Neuronal stem cell (in vitro differentiated cells): ENCODE measurements at regions not wholly inside any gene's neighbourhood (a gene's known extent, or its start where the extent isn't known, plus 50 kb on each side); places are given as distances from the start of the nearest gene placed in this dataset.
"Not testable (repeated sequence)": the region's sequence is repeated elsewhere in the genome, so short reads cannot be mapped to it uniquely, and the experiment has no call there.

Experiments used
- DNase-seq: peaks from one replicate; pipeline ENCODE4 v3.0.0-alpha.2; 2013; ENCODE audit warnings: low spot score
- H2AFZ ChIP-seq: one replicate; pipeline ENCODE4 v1.6.1; 2013; ENCODE audit warnings: mild to moderate bottlenecking, low read length, inconsistent platforms
- H2AK5ac ChIP-seq: 2 replicates; pipeline ENCODE4 v1.6.1; 2013; ENCODE audit warnings: low read depth, mild to moderate bottlenecking, inconsistent platforms, low read length, moderate library complexity, mixed read lengths
- H2BK120ac ChIP-seq: 2 replicates; pipeline ENCODE4 v1.6.1; 2013; ENCODE audit warnings: low read depth, mild to moderate bottlenecking, inconsistent platforms, low read length, moderate library complexity, mixed read lengths
- H2BK12ac ChIP-seq: one replicate; pipeline ENCODE4 v1.6.1; 2013; ENCODE audit warnings: low read length, inconsistent platforms
- H2BK15ac ChIP-seq: 2 replicates; pipeline ENCODE4 v1.6.1; 2013; ENCODE audit warnings: mild to moderate bottlenecking, low read length, inconsistent platforms, mixed read lengths
- H2BK5ac ChIP-seq: one replicate; pipeline ENCODE4 v1.6.1; 2013; ENCODE audit warnings: inconsistent platforms, mild to moderate bottlenecking, low read length, moderate library complexity
- H3K14ac ChIP-seq: one replicate; pipeline ENCODE4 v1.6.1; 2013; ENCODE audit warnings: low read length, inconsistent platforms
- H3K18ac ChIP-seq: 2 replicates; pipeline ENCODE4 v1.6.1; 2013; ENCODE audit warnings: low read length, inconsistent platforms
- H3K23ac ChIP-seq: 2 replicates; pipeline ENCODE4 v1.6.1; 2013; ENCODE audit warnings: low read depth, mild to moderate bottlenecking, mixed read lengths, low read length, inconsistent platforms; ENCODE audit not compliant: poor library complexity
- H3K27ac ChIP-seq: replicated peaks from 3 replicates; pipeline ENCODE4 v1.5.1; 2013; ENCODE audit warnings: low read length, inconsistent platforms
- H3K27me3 ChIP-seq, 3 experiments: 2 replicates each; pipeline ENCODE4 v1.6.1; 2013; ENCODE audit warnings: low read length in 3 of 3, mild to moderate bottlenecking in 2 of 3, inconsistent platforms in 1 of 3, low read depth in 1 of 3, mixed read lengths in 1 of 3, moderate library complexity in 1 of 3; ENCODE audit not compliant: control insufficient read depth in 3 of 3, insufficient read depth in 3 of 3
- H3K36me3 ChIP-seq, 2 donors: replicated peaks in 1 of 2; 2 replicates each; pipeline ENCODE4 v1.6.1; 2013; ENCODE audit warnings: low read length in 2 of 2; ENCODE audit not compliant: control insufficient read depth in 2 of 2, insufficient read depth in 2 of 2
- H3K4ac ChIP-seq: 2 replicates; pipeline ENCODE4 v1.6.1; 2013; ENCODE audit warnings: inconsistent platforms, mild to moderate bottlenecking, low read length, moderate library complexity
- H3K4me1 ChIP-seq, 2 donors: 1 replicate in 1 of 2; 2 replicates in 1 of 2; pipeline ENCODE4 v1.6.1; 2013; ENCODE audit warnings: low read length in 2 of 2, low read depth in 1 of 2; ENCODE audit not compliant: control insufficient read depth in 2 of 2, insufficient read depth in 1 of 2
- H3K4me2 ChIP-seq: one replicate; pipeline ENCODE4 v1.6.1; 2013; ENCODE audit warnings: mild to moderate bottlenecking, low read length, inconsistent platforms; ENCODE audit not compliant: insufficient read depth, poor library complexity, severe bottlenecking
- H3K4me3 ChIP-seq, 2 donors: 2 replicates each; pipeline ENCODE4 v1.5.1; 2013; ENCODE audit warnings: low read length in 2 of 2, mild to moderate bottlenecking in 2 of 2, inconsistent platforms in 1 of 2, moderate library complexity in 1 of 2
- H3K79me1 ChIP-seq: one replicate; pipeline ENCODE4 v1.6.1; 2013; ENCODE audit warnings: low read depth, mild to moderate bottlenecking, inconsistent platforms, low read length, moderate library complexity
- H3K9ac ChIP-seq: one replicate; pipeline ENCODE4 v1.6.1; 2013; ENCODE audit warnings: mild to moderate bottlenecking, low read depth, low read length, inconsistent platforms; ENCODE audit not compliant: poor library complexity
- H3K9me3 ChIP-seq, 2 donors: replicated peaks in 1 of 2; 2 replicates each; pipeline versions ENCODE3 to v1.6.1; 2013; ENCODE audit warnings: low read length in 2 of 2, mild to moderate bottlenecking in 2 of 2, inconsistent platforms in 1 of 2, low read depth in 1 of 2, mixed read lengths in 1 of 2, moderate library complexity in 1 of 2; ENCODE audit not compliant: control insufficient read depth in 2 of 2, insufficient read depth in 1 of 2
- H4K8ac ChIP-seq: one replicate; pipeline ENCODE4 v1.6.1; 2013; ENCODE audit warnings: low read depth, mild to moderate bottlenecking, inconsistent platforms, low read length, moderate library complexity
- H4K91ac ChIP-seq: one replicate; pipeline ENCODE4 v1.6.1; 2013; ENCODE audit warnings: low read length, low read depth, mild to moderate bottlenecking, inconsistent platforms; ENCODE audit not compliant: poor library complexity
- WGBS, 2 donors: extraction: QIAGEN DNeasy Blood & Tissue Kit; methylation state at CpG; one replicate each; pipeline ENCODE4 v1.1.7; 2013; ENCODE audit warnings: missing lambda C conversion rate in 2 of 2, mixed read lengths in 1 of 2; ENCODE audit not compliant: insufficient read length in 2 of 2, insufficient replicate concordance in 1 of 2; ENCODE audit errors: extremely low coverage in 2 of 2; 5-methylcytosine and 5-hydroxymethylcytosine counted together

- no peaks in the 10 kb centered on the region for H3K4me1 ChIP-seq
- no peak overlapping the region for H3K4me2 ChIP-seq
- no peak overlapping the region for H4K8ac ChIP-seq
- no peak overlapping the region for H2BK120ac ChIP-seq
- no peak overlapping the region for H2BK5ac ChIP-seq
- no peak for DNase-seq
- no peak overlapping the region for H3K9ac ChIP-seq
- H3K14ac ChIP-seq, result no peak overlapping the region
- no peak overlapping the region for H2AK5ac ChIP-seq
- no peak overlapping the region for H3K4ac ChIP-seq
- no peak overlapping the region for H3K18ac ChIP-seq
- no peaks in the 10 kb centered on the region for H3K9me3 ChIP-seq
- no peak overlapping the region for H4K91ac ChIP-seq
- no peaks in the 10 kb centered on the region for H3K27me3 ChIP-seq
- H2BK12ac ChIP-seq, result no peak overlapping the region
- H3K36me3 ChIP-seq, result no peaks in the 10 kb centered on the region
- H3K79me1 ChIP-seq, result no peaks in the 10 kb centered on the region
- H3K23ac ChIP-seq, result no peak overlapping the region
- no peak overlapping the region for H2BK15ac ChIP-seq
- no peak overlapping the region for H3K27ac ChIP-seq
- H2AFZ ChIP-seq, result no peak overlapping the region
- no peak overlapping the region for H3K4me3 ChIP-seq
These were observed 80.0 kb downstream of the SHOX2 start for GRCh38 chr3:158026236-158026635.

GRCh38 chr3:158019897-158020296 lies 86.3 kb downstream of the SHOX2 start:
- not testable (repeated sequence) for DNase-seq, H2BK15ac ChIP-seq, H3K4me3 ChIP-seq, H2BK5ac ChIP-seq, H4K8ac ChIP-seq, H3K18ac ChIP-seq, H3K79me1 ChIP-seq, H2AK5ac ChIP-seq, H3K27me3 ChIP-seq, H3K14ac ChIP-seq, H3K36me3 ChIP-seq, H3K4me1 ChIP-seq, H3K4me2 ChIP-seq, H3K9me3 ChIP-seq, H3K9ac ChIP-seq, H2BK120ac ChIP-seq, H3K27ac ChIP-seq, H2BK12ac ChIP-seq, H3K23ac ChIP-seq, H3K4ac ChIP-seq, H4K91ac ChIP-seq, H2AFZ ChIP-seq
- no CpG with 5 or more reads among the region's 18 CpGs for WGBS, 2 donors

GRCh38 chr3:158018462-158018861 lies 87.8 kb downstream of the SHOX2 start:
- Histone ChIP-seq H3K23ac (no peak overlapping the region), H4K91ac (no peak overlapping the region), H3K9ac (no peak overlapping the region), H2BK12ac (no peak overlapping the region), H3K27ac (no peak overlapping the region), H3K14ac (no peak overlapping the region), H3K4me1 (no peaks in the 10 kb centered on the region), H4K8ac (no peak overlapping the region), H3K18ac (no peak overlapping the region), H3K4me3 (no peak overlapping the region), H2BK5ac (no peak overlapping the region), H3K4me2 (no peak overlapping the region), H3K79me1 (no peaks in the 10 kb centered on the region), H3K36me3 (no peaks in the 10 kb centered on the region), H2AFZ (no peak overlapping the region), H2BK15ac (no peak overlapping the region), H3K9me3 (peaks cover 0 to 4% of the 10 kb centered on the region in 2 donors), H3K27me3 (no peaks in the 10 kb centered on the region), H2BK120ac (no peak overlapping the region), H2AK5ac (no peak overlapping the region), H3K4ac (no peak overlapping the region)
- WGBS, 2 donors, result no CpG with 5 or more reads among the region's 1 CpG
- DNase-seq, result no peak

- H3K36me3 ChIP-seq, result no peaks in the 10 kb centered on the region
These were observed 93.3 kb downstream of the SHOX2 start for GRCh38 chr3:158012901-158013300.

More at GRCh38 chr3:158012901-158013300, 93.3 kb downstream of the SHOX2 start:
- H3K9ac ChIP-seq, result no peak overlapping the region
- no peak overlapping the region for H2BK120ac ChIP-seq
- H3K4me2 ChIP-seq, result no peak overlapping the region
- H3K9me3 ChIP-seq, result no peaks in the 10 kb centered on the region
- H2AFZ ChIP-seq, result no peak overlapping the region
- H3K27ac ChIP-seq, result no peak overlapping the region
- no peak overlapping the region for H3K18ac ChIP-seq
- no peak overlapping the region for H3K4me3 ChIP-seq
- no peak overlapping the region for H2BK12ac ChIP-seq
- H2AK5ac ChIP-seq, result no peak overlapping the region
- H3K4me1 ChIP-seq, result no peaks in the 10 kb centered on the region
- H3K14ac ChIP-seq, result no peak overlapping the region
- H2BK5ac ChIP-seq, result no peak overlapping the region
- H3K27me3 ChIP-seq, result no peaks in the 10 kb centered on the region
- no peak for DNase-seq
- H3K23ac ChIP-seq, result no peak overlapping the region
- H3K79me1 ChIP-seq, result no peaks in the 10 kb centered on the region
- no peak overlapping the region for H3K4ac ChIP-seq
- no peak overlapping the region for H4K8ac ChIP-seq
- no peak overlapping the region for H4K91ac ChIP-seq
- no peak overlapping the region for H2BK15ac ChIP-seq
